GM21381 (cell line): ENCODE measurements at regions not wholly inside any gene's neighbourhood (a gene's known extent, or its start where the extent isn't known, plus 50 kb on each side); places are given as distances from the start of the nearest gene placed in this dataset.

Experiments used
- ATAC-seq: cut with Tn5 transposase; IDR thresholded peaks from one replicate; pipeline ENCODE4 v1.9.1; 2021; ENCODE audit warnings: mild to moderate bottlenecking, moderate library complexity; ENCODE audit not compliant: unreplicated experiment

DNA sequence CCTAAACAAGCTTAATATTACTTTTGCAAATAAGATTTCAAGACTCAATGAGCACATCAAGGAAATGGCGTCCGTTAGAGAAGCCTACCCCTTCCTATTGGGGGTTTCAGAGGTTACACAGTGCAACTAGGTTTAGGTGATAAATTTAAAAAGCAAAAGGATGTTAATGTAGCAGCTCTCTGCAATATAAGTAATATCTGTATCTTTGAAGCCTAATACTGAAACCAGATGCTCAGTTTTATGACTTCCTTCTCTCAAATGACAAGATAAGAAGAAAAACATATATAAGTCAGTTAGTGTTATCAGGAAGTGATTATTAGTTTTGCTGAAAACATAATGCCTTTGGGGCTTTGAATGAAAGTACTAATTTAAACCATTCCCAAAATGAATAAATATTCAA lies 54.3 kb upstream of the MED13 start:
- peak; percentile 64 for ATAC-seq
